ENCODE measurements at regions not wholly inside any gene's neighbourhood (a gene's known extent, or its start where the extent isn't known, plus 50 kb on each side); places are given as distances from the start of the nearest gene placed in this dataset.
"Not testable (repeated sequence)": the region's sequence is repeated elsewhere in the genome, so short reads cannot be mapped to it uniquely, and the experiment has no call there.

- no peak for TF ChIP-seq CTCF (IDR thresholded peaks at IDR 0.05)
- Histone ChIP-seq H3K36me3 (ENCODE audit: low read depth) (no peaks in the 10 kb centered on the region), H3K9me3 (no peaks in the 10 kb centered on the region), H3K4me1 (ENCODE audit: low read depth) (no peaks in the 10 kb centered on the region), H3K4me3 (no peak overlapping the region)
- DNase-seq (no peak), ATAC-seq (no peak)
- intact Hi-C loops (cut with DNase I, micrococcal nuclease): no loop called here
Measured at GRCh38 chr20:7155282-7155681, 387.8 kb downstream of the BMP2 start.

- no peak for TF ChIP-seq CTCF (IDR thresholded peaks at IDR 0.05)
- H3K9me3 ChIP-seq: no peaks in the 10 kb centered on the region
- H3K4me3 ChIP-seq: no peak overlapping the region
- H3K36me3 ChIP-seq (ENCODE audit: low read depth): no peaks in the 10 kb centered on the region
- no peak for ATAC-seq
- no peaks in the 10 kb centered on the region for H3K4me1 ChIP-seq (ENCODE audit: low read depth)
- DNase-seq: no peak
- intact Hi-C loops (cut with DNase I, micrococcal nuclease): no loop called here
Measured at GRCh38 chr20:7155794-7156193, 388.3 kb downstream of the BMP2 start.

GRCh38 chr20:7159903-7160302 is 392.4 kb downstream of the BMP2 start:
- no peak for ATAC-seq
- Histone ChIP-seq H3K4me1 (ENCODE audit: low read depth) (no peaks in the 10 kb centered on the region), H3K4me3 (no peak overlapping the region), H3K9me3 (no peaks in the 10 kb centered on the region), H3K36me3 (ENCODE audit: low read depth) (no peaks in the 10 kb centered on the region)
- intact Hi-C loops (cut with DNase I, micrococcal nuclease): no loop called here
- DNase-seq: no peak
- no peak for TF ChIP-seq CTCF (IDR thresholded peaks at IDR 0.05)

GRCh38 chr20:7161690-7162089 is 394.2 kb downstream of the BMP2 start:
- DNase-seq (peak in 1 of 3 donors; percentile 70), ATAC-seq (no peak)
- no peaks in the 10 kb centered on the region for H3K9me3 ChIP-seq
- H3K4me1 ChIP-seq (ENCODE audit: low read depth): no peaks in the 10 kb centered on the region
- H3K36me3 ChIP-seq (ENCODE audit: low read depth): no peaks in the 10 kb centered on the region
- H3K4me3 ChIP-seq: no peak overlapping the region
- no peak for TF ChIP-seq CTCF (IDR thresholded peaks at IDR 0.05)
- intact Hi-C loops (cut with DNase I, micrococcal nuclease): no loop called here

- Histone ChIP-seq H3K4me1 (ENCODE audit: low read depth) (no peaks in the 10 kb centered on the region), H3K9me3 (no peaks in the 10 kb centered on the region), H3K36me3 (ENCODE audit: low read depth) (no peaks in the 10 kb centered on the region), H3K4me3 (no peak overlapping the region)
- no peak for TF ChIP-seq CTCF (IDR thresholded peaks at IDR 0.05)
- ATAC-seq (no peak), DNase-seq (no peak)
- intact Hi-C loops (cut with DNase I, micrococcal nuclease): no loop called here
Measured at GRCh38 chr20:7171911-7172310, 404.4 kb downstream of the BMP2 start.

- intact Hi-C loops (cut with DNase I, micrococcal nuclease): no loop called here
- Histone ChIP-seq H3K4me3 (no peak overlapping the region), H3K4me1 (ENCODE audit: low read depth) (no peaks in the 10 kb centered on the region), H3K9me3 (no peaks in the 10 kb centered on the region), H3K36me3 (ENCODE audit: low read depth) (no peaks in the 10 kb centered on the region)
- no peak for TF ChIP-seq CTCF (IDR thresholded peaks at IDR 0.05)
- DNase-seq (no peak), ATAC-seq (no peak)
Measured at GRCh38 chr20:7174554-7174953, 407.1 kb downstream of the BMP2 start.

- H3K9me3 ChIP-seq; intact Hi-C loops (cut with DNase I, micrococcal nuclease); H3K4me3 ChIP-seq; H3K36me3 ChIP-seq (ENCODE audit: low read depth); H3K4me1 ChIP-seq (ENCODE audit: low read depth); DNase-seq; ATAC-seq: not testable (repeated sequence)
Measured at GRCh38 chr20:7175827-7176226, 408.3 kb downstream of the BMP2 start.
